ENCODE measurements at regions not wholly inside any gene's neighbourhood (a gene's known extent, or its start where the extent isn't known, plus 50 kb on each side); places are given as distances from the start of the nearest gene placed in this dataset.

GRCh38 chr17:77834170-77835115 is 124.1 kb upstream of the TNRC6C start (continued):
- TF ChIP-seq PTBP1 (IDR thresholded peaks at IDR 0.05; ENCODE audit: low read depth, low read length) (no peak), ZNF398 (CRISPR knock-in tag; IDR thresholded peaks at IDR 0.05) (no peak), SIN3B (IDR thresholded peaks at IDR 0.05; ENCODE audit: low read depth) (no peak), ZNF431 (CRISPR knock-in tag; IDR thresholded peaks at IDR 0.05) (0 out of 2 replicates have a peak, but pooled peaks have one; percentile 36), PBX2 (CRISPR knock-in tag; IDR thresholded peaks at IDR 0.05; ENCODE audit: low read depth) (peak; percentile 42; the same call in 1 of the 2 replicates), PBX2 (tag; conservative IDR thresholded peaks at IDR 0.05; ENCODE audit: low read depth) (peak; percentile 34; the same call in 1 of the 2 replicates), GTF2E2 (tag; IDR thresholded peaks at IDR 0.05) (no peak), CREB3 (tag; conservative IDR thresholded peaks at IDR 0.05; ENCODE audit: low read depth) (no peak), CXXC5 (CRISPR knock-in tag; IDR thresholded peaks at IDR 0.05) (peak; percentile 70), TBL1XR1 (IDR thresholded peaks at IDR 0.05; ENCODE audit: low read length in 2 of 2) (peak in 1 of 2 experiments; percentile 58; a peak in 1 of 4 replicates), ZBTB49 (CRISPR knock-in tag; IDR thresholded peaks at IDR 0.05; ENCODE audit: borderline replicate concordance) (no peak), MYBL2 (IDR thresholded peaks at IDR 0.05; ENCODE audit: low read depth) (no peak), MYBL2 (CRISPR knock-in tag; IDR thresholded peaks at IDR 0.05; ENCODE audit: borderline replicate concordance) (no peak), PML (IDR thresholded peaks at IDR 0.05; ENCODE audit: low read length) (no peak), ZNF212 (CRISPR knock-in tag; IDR thresholded peaks at IDR 0.05) (no peak), BDP1 (IDR thresholded peaks at IDR 0.05; ENCODE audit: insufficient read depth, insufficient read length) (no peak), HOMEZ (CRISPR knock-in tag; IDR thresholded peaks at IDR 0.05) (no peak)
